NK-92 treated with Interleukin-12 subunit alpha and Interleukin-12 subunit beta, amount 100 ng/mL, for 24 hours (cell line): ENCODE measurements at regions not wholly inside any gene's neighbourhood (a gene's known extent, or its start where the extent isn't known, plus 50 kb on each side); places are given as distances from the start of the nearest gene placed in this dataset.
"Not testable (repeated sequence)": the region's sequence is repeated elsewhere in the genome, so short reads cannot be mapped to it uniquely, and the experiment has no call there.

ENCODE experiments used
- DNase-seq: peaks from one replicate; lab custom pipeline; 2025; lab: John Stamatoyannopoulos, UW

GRCh38 chr11:129699711-129700304 is 115.8 kb upstream of the TMEM45B start:
- DNase-seq: no peak

- no peak for DNase-seq
These were observed 114.9 kb upstream of the TMEM45B start for GRCh38 chr11:129700701-129701100.

- DNase-seq: no peak
These were observed 113.9 kb upstream of the TMEM45B start for GRCh38 chr11:129701706-129702105.

- DNase-seq: no peak
These were observed 112.9 kb upstream of the TMEM45B start for GRCh38 chr11:129702410-129703398.

GRCh38 chr11:129703846-129704245 is 111.8 kb upstream of the TMEM45B start:
- no peak for DNase-seq

- DNase-seq: no peak
These were observed 110.8 kb upstream of the TMEM45B start for GRCh38 chr11:129704831-129705230.

GRCh38 chr11:129705341-129705740 is 110.3 kb upstream of the TMEM45B start:
- DNase-seq: no peak

- DNase-seq: no peak
These were observed 109.7 kb upstream of the TMEM45B start for GRCh38 chr11:129705933-129706332.

- DNase-seq: no peak
These were observed 105.7 kb upstream of the TMEM45B start for GRCh38 chr11:129709801-129710398.

GRCh38 chr11:129710423-129710822 is 105.2 kb upstream of the TMEM45B start:
- DNase-seq: no peak

- DNase-seq: no peak
These were observed 103.9 kb upstream of the TMEM45B start for GRCh38 chr11:129711760-129712159.

- DNase-seq: not testable (repeated sequence)
These were observed 103.0 kb upstream of the TMEM45B start for GRCh38 chr11:129712486-129713240.

GRCh38 chr11:129719037-129719436 is 96.6 kb upstream of the TMEM45B start:
- no peak for DNase-seq

GRCh38 chr11:129720156-129720555 is 95.5 kb upstream of the TMEM45B start:
- DNase-seq: no peak

GRCh38 chr11:129720994-129721393 is 94.7 kb upstream of the TMEM45B start:
- DNase-seq: no peak

- no peak for DNase-seq
These were observed 94.0 kb upstream of the TMEM45B start for GRCh38 chr11:129721685-129722084.

- DNase-seq: no peak
These were observed 93.1 kb upstream of the TMEM45B start for GRCh38 chr11:129722529-129722928.

GRCh38 chr11:129723146-129723760 is 92.4 kb upstream of the TMEM45B start:
- no peak for DNase-seq

- no peak for DNase-seq
These were observed 91.9 kb upstream of the TMEM45B start for GRCh38 chr11:129723761-129724162.

GRCh38 chr11:129724866-129725265 is 90.8 kb upstream of the TMEM45B start:
- no peak for DNase-seq

GRCh38 chr11:129726179-129726578 is 89.5 kb upstream of the TMEM45B start:
- no peak for DNase-seq

GRCh38 chr11:129728581-129728980 is 87.1 kb upstream of the TMEM45B start:
- DNase-seq: no peak
